HG02571 (cell line): ENCODE measurements at regions not wholly inside any gene's neighbourhood (a gene's known extent, or its start where the extent isn't known, plus 50 kb on each side); places are given as distances from the start of the nearest gene placed in this dataset.

Experiments
- ATAC-seq: cut with Tn5 transposase; IDR thresholded peaks from one replicate; pipeline ENCODE4 v1.9.1; 2021; ENCODE audit warnings: mild to moderate bottlenecking, moderate library complexity; ENCODE audit not compliant: unreplicated experiment

GRCh38 chr3:34174740-34175139 is 376.3 kb downstream of the PDCD6IP start:
- no peak for ATAC-seq

GRCh38 chr3:34175636-34176176 is 377.3 kb downstream of the PDCD6IP start:
- no peak for ATAC-seq

GRCh38 chr3:34176723-34177122 is 378.3 kb downstream of the PDCD6IP start:
- ATAC-seq, result no peak

GRCh38 chr3:34178415-34178814 is 380.0 kb downstream of the PDCD6IP start:
- no peak for ATAC-seq

- ATAC-seq, result no peak
Measured at GRCh38 chr3:34179716-34180115, 381.3 kb downstream of the PDCD6IP start.

- ATAC-seq, result no peak
Measured at GRCh38 chr3:34180532-34180931, 382.1 kb downstream of the PDCD6IP start.

- ATAC-seq, result no peak
Measured at GRCh38 chr3:34183114-34183513, 384.7 kb downstream of the PDCD6IP start.

GRCh38 chr3:34183611-34184340 is 385.3 kb downstream of the PDCD6IP start:
- ATAC-seq, result no peak

- ATAC-seq, result no peak
Measured at GRCh38 chr3:34185301-34185700, 386.9 kb downstream of the PDCD6IP start.

- no peak for ATAC-seq
Measured at GRCh38 chr3:34189133-34189532, 390.7 kb downstream of the PDCD6IP start.

GRCh38 chr3:34196914-34197313 is 398.5 kb downstream of the PDCD6IP start:
- no peak for ATAC-seq

- ATAC-seq, result no peak
Measured at GRCh38 chr3:34198309-34198708, 399.9 kb downstream of the PDCD6IP start.

- peak; percentile 88 for ATAC-seq
Measured at GRCh38 chr3:34200576-34200975, 402.1 kb downstream of the PDCD6IP start.

GRCh38 chr3:34202975-34203374 is 404.5 kb downstream of the PDCD6IP start:
- ATAC-seq, result no peak

- no peak for ATAC-seq
Measured at GRCh38 chr3:34203386-34203785, 405.0 kb downstream of the PDCD6IP start.

GRCh38 chr3:34207002-34207401 is 408.6 kb downstream of the PDCD6IP start:
- ATAC-seq, result no peak

GRCh38 chr3:34207806-34208205 is 409.4 kb downstream of the PDCD6IP start:
- ATAC-seq, result no peak

- ATAC-seq, result no peak
Measured at GRCh38 chr3:34212175-34212574, 413.7 kb downstream of the PDCD6IP start.

- ATAC-seq, result no peak
Measured at GRCh38 chr3:34212656-34213055, 414.2 kb downstream of the PDCD6IP start.

GRCh38 chr3:34213478-34213877 is 415.0 kb downstream of the PDCD6IP start:
- ATAC-seq, result no peak

- no peak for ATAC-seq
Measured at GRCh38 chr3:34216711-34217335, 418.4 kb downstream of the PDCD6IP start.

GRCh38 chr3:34218706-34219385 is 420.4 kb downstream of the PDCD6IP start:
- no peak for ATAC-seq
